HepG2 (cell line): ENCODE measurements at regions not wholly inside any gene's neighbourhood (a gene's known extent, or its start where the extent isn't known, plus 50 kb on each side); places are given as distances from the start of the nearest gene placed in this dataset.

Source experiments
- ETV5 ChIP-seq: IDR thresholded peaks from 2 replicates; pipeline ENCODE4 v1.6.1; 2018; ENCODE audit warnings: missing biosample characterization, missing genetic modification reagents, inconsistent platforms, borderline replicate concordance
- NPAS2 ChIP-seq: sonication (generic); formaldehyde crosslinking; IDR thresholded peaks from 2 replicates; pipeline ENCODE4 v1.8.0; 2022; ENCODE audit warnings: mild to moderate bottlenecking, missing genetic modification reagents, borderline replicate concordance
- TCF12 ChIP-seq, 2 experiments: fragments of 450-650 bp in 1 of 2; sonication (generic) in 1 of 2; formaldehyde crosslinking in 1 of 2; IDR thresholded peaks; 2 replicates each; pipeline versions ENCODE4 v1.6.1 to v1.8.0; 2017 to 2022; ENCODE audit warnings: antibody characterized with exemption in 1 of 2, mild to moderate bottlenecking in 1 of 2, missing genetic modification reagents in 1 of 2, moderate library complexity in 1 of 2
- ZNF598 ChIP-seq: sonication (generic); formaldehyde crosslinking; IDR thresholded peaks from 2 replicates; pipeline ENCODE4 v1.5.1; 2020; ENCODE audit warnings: mild to moderate bottlenecking, missing genetic modification reagents, borderline replicate concordance
- TF ChIP-seq, protein P1 (sequence below): sonication (generic); formaldehyde crosslinking; IDR thresholded peaks from 2 replicates; pipeline ENCODE4 v1.5.0; 2020; ENCODE audit warnings: mild to moderate bottlenecking, missing genetic modification reagents, moderate library complexity
- TF ChIP-seq, protein P2 (sequence below): IDR thresholded peaks from 2 replicates; pipeline ENCODE4 v1.6.1; 2012; ENCODE audit warnings: inconsistent platforms
- TF ChIP-seq, protein P3 (sequence below): sonication (generic); formaldehyde crosslinking; IDR thresholded peaks from 2 replicates; pipeline ENCODE4 v1.4.0; 2020; ENCODE audit warnings: missing genetic modification reagents

DNA sequence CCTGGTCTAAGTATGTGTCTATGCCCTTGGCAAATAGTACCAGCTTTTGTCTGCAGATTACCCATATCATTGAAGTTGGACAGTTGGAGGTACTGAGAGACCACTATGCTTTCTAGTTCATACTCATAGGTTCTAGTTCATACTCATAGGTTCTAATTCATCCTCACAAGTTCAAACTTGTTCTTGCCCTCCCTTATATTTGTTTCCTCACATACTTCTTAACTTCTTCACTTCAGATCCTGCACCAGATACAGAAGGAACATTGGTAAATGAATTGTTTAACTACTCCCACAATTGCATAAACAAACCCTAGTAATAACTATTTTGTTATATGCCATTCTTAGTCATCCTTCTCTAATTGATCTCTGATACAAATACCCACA lies 172.2 kb downstream of the SLITRK1 start:
- TF ChIP-seq, protein P1, sequence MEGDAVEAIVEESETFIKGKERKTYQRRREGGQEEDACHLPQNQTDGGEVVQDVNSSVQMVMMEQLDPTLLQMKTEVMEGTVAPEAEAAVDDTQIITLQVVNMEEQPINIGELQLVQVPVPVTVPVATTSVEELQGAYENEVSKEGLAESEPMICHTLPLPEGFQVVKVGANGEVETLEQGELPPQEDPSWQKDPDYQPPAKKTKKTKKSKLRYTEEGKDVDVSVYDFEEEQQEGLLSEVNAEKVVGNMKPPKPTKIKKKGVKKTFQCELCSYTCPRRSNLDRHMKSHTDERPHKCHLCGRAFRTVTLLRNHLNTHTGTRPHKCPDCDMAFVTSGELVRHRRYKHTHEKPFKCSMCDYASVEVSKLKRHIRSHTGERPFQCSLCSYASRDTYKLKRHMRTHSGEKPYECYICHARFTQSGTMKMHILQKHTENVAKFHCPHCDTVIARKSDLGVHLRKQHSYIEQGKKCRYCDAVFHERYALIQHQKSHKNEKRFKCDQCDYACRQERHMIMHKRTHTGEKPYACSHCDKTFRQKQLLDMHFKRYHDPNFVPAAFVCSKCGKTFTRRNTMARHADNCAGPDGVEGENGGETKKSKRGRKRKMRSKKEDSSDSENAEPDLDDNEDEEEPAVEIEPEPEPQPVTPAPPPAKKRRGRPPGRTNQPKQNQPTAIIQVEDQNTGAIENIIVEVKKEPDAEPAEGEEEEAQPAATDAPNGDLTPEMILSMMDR (CRISPR knock-in tag), result no peak
- TF ChIP-seq ZNF598 (no peak), NPAS2 (no peak), ETV5 (CRISPR knock-in tag) (no peak), TCF12 (IDR thresholded peaks at IDR 0.05) (no peak), TCF12 (CRISPR knock-in tag; IDR thresholded peaks at IDR 0.05) (no peak)
- TF ChIP-seq, protein P2, sequence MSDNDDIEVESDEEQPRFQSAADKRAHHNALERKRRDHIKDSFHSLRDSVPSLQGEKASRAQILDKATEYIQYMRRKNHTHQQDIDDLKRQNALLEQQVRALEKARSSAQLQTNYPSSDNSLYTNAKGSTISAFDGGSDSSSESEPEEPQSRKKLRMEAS, result no peak
- TF ChIP-seq, protein P3, sequence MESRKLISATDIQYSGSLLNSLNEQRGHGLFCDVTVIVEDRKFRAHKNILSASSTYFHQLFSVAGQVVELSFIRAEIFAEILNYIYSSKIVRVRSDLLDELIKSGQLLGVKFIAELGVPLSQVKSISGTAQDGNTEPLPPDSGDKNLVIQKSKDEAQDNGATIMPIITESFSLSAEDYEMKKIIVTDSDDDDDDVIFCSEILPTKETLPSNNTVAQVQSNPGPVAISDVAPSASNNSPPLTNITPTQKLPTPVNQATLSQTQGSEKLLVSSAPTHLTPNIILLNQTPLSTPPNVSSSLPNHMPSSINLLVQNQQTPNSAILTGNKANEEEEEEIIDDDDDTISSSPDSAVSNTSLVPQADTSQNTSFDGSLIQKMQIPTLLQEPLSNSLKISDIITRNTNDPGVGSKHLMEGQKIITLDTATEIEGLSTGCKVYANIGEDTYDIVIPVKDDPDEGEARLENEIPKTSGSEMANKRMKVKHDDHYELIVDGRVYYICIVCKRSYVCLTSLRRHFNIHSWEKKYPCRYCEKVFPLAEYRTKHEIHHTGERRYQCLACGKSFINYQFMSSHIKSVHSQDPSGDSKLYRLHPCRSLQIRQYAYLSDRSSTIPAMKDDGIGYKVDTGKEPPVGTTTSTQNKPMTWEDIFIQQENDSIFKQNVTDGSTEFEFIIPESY (CRISPR knock-in tag), result no peak
